Spleen (tissue), 7 donors: ENCODE measurements at regions not wholly inside any gene's neighbourhood (a gene's known extent, or its start where the extent isn't known, plus 50 kb on each side); places are given as distances from the start of the nearest gene placed in this dataset.

Source experiments
- POLR2A ChIP-seq, 3 donors: fragments of 450-650 bp; IDR thresholded peaks; one replicate each; pipeline ENCODE4 v1.5.1; 2017; ENCODE audit warnings: antibody characterized with exemption in 3 of 3, mild to moderate bottlenecking in 1 of 3
- POLR2AphosphoS5 ChIP-seq, 3 donors: sonication (generic); formaldehyde crosslinking; IDR thresholded peaks; one replicate each; pipeline ENCODE4 v1.5.1; 2017; ENCODE audit warnings: antibody characterized with exemption in 3 of 3
- TF ChIP-seq, protein P1 (sequence below), 11 experiments: fragments of 200-600 bp in 7 of 11; fragments of 450-650 bp in 4 of 11; sonication (generic) in 4 of 11; IDR thresholded peaks in 8 of 11; conservative IDR thresholded peaks in 3 of 11; 1 replicate in 7 of 11; 2 replicates in 4 of 11; pipeline versions ENCODE4 v1.4.0 to v1.8.0; 2016 to 2021; ENCODE audit warnings: antibody characterized with exemption in 11 of 11, inconsistent platforms in 4 of 11, mild to moderate bottlenecking in 1 of 11
- donor health status: DM: no; HTN: no; CAD: no; lungs with moderate emphysema.
- donor health status: DM: no; HTN: no; CAD: no.
- donor health status: DM: no; HTN: no; CAD: no.

DNA sequence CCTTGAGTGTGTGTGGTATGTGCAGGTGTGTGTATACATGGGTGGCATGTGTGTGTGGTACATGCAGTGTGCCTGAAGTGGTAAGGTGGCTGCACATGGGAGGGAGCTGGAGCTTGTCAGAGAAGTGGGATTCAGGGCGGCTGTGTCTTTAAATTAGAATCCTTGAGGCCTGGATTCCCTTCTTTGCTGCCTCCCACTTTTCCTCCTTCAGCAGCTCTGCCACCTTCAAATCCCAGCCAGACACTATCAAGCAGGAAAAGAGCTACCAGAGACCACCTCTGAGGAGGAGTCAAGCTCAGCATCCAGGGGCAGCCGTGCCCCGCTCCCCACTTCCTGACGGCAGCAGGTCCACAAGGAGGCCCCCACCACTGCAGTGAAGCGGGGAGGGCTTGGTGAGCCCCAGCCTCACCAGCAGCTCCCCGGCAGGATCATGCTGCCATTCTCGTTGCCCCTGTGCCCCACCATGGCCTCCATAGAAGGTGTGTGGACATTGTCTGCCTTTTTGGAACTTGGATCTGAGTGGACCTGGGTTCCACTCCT is 131.0 kb upstream of the MLN start:
- TF ChIP-seq, protein P1, sequence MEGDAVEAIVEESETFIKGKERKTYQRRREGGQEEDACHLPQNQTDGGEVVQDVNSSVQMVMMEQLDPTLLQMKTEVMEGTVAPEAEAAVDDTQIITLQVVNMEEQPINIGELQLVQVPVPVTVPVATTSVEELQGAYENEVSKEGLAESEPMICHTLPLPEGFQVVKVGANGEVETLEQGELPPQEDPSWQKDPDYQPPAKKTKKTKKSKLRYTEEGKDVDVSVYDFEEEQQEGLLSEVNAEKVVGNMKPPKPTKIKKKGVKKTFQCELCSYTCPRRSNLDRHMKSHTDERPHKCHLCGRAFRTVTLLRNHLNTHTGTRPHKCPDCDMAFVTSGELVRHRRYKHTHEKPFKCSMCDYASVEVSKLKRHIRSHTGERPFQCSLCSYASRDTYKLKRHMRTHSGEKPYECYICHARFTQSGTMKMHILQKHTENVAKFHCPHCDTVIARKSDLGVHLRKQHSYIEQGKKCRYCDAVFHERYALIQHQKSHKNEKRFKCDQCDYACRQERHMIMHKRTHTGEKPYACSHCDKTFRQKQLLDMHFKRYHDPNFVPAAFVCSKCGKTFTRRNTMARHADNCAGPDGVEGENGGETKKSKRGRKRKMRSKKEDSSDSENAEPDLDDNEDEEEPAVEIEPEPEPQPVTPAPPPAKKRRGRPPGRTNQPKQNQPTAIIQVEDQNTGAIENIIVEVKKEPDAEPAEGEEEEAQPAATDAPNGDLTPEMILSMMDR (IDR thresholded peaks at IDR 0.05 in 8 of 11, conservative IDR thresholded peaks at IDR 0.05 in 3 of 11), result no peak
- TF ChIP-seq POLR2A (IDR thresholded peaks at IDR 0.05) (no peak), POLR2AphosphoS5 (IDR thresholded peaks at IDR 0.05) (no peak)
